Activated T-helper 1 cell treated with anti-CD3 and anti-CD28 coated beads, Interleukin-12 subunit alpha, Interleukin-12 subunit beta, Interleukin-2, Interleukin-4 antibody, amounts not matched to agents 30 ng/mL and 10 ng/mL and 1 ng/mL, durations not matched to agents 14 hours and 24 hours and 36 hours (primary cell): ENCODE measurements at regions not wholly inside any gene's neighbourhood (a gene's known extent, or its start where the extent isn't known, plus 50 kb on each side); places are given as distances from the start of the nearest gene placed in this dataset.

Source experiments
- DNase-seq: peaks from one replicate; pipeline ENCODE4 v3.0.0; 2021; ENCODE audit warnings: low spot score
- H3K27ac Mint-ChIP-seq: one replicate; pipeline ENCODE4 v1.8.0; 2021; ENCODE audit warnings: mild to moderate bottlenecking, mixed read lengths
- H3K27me3 Mint-ChIP-seq: one replicate; pipeline ENCODE4 v1.8.0; 2022; ENCODE audit warnings: mild to moderate bottlenecking, moderate library complexity, mixed read lengths; ENCODE audit not compliant: insufficient read depth
- H3K36me3 Mint-ChIP-seq: one replicate; pipeline ENCODE4 v1.8.0; 2021; ENCODE audit warnings: low read depth, mixed read lengths
- H3K4me1 Mint-ChIP-seq: one replicate; pipeline ENCODE4 v1.8.0; 2021; ENCODE audit warnings: low read depth, mixed read lengths
- H3K4me3 Mint-ChIP-seq: one replicate; pipeline ENCODE4 v1.8.0; 2021; ENCODE audit warnings: mild to moderate bottlenecking, moderate library complexity, mixed read lengths
- H3K9me3 Mint-ChIP-seq: one replicate; pipeline ENCODE4 v1.8.0; 2021; ENCODE audit warnings: mixed read lengths
- intact Hi-C: fragments of 100-400 bp; cut with micrococcal nuclease; formaldehyde crosslinking; loops from one replicate; pipeline ENCODE4 v1.15.1; 2024

GRCh38 chr2:195543902-195544894 is 112.8 kb upstream of the SLC39A10 start:
- intact Hi-C loops = loop anchor here (1.0 kb wide), 7 partner anchors 8 to 1418 kb away; no protein-coding TSS in a partner anchor
- Mint-ChIP-seq H3K27ac (peak overlapping the region; percentile 88), H3K4me1 (peaks cover 83% of the 10 kb centered on the region), H3K36me3 (peaks cover 29% of the 10 kb centered on the region), H3K4me3 (peak overlapping the region; percentile 32), H3K27me3 (no peaks in the 10 kb centered on the region), H3K9me3 (peaks cover 28% of the 10 kb centered on the region)
- DNase-seq = no peak

GRCh38 chr2:195543063-195543462 is 114.0 kb upstream of the SLC39A10 start:
- Mint-ChIP-seq H3K27ac (peak overlapping the region; percentile 88), H3K9me3 (peaks cover 16% of the 10 kb centered on the region), H3K36me3 (peaks cover 26% of the 10 kb centered on the region), H3K4me3 (peak overlapping the region; percentile 53), H3K4me1 (peaks cover 83% of the 10 kb centered on the region), H3K27me3 (no peaks in the 10 kb centered on the region)
- DNase-seq = peak; percentile 39
- intact Hi-C loops = no loop called here

GRCh38 chr2:195542067-195542466 is 115.0 kb upstream of the SLC39A10 start:
- H3K27me3 Mint-ChIP-seq = no peaks in the 10 kb centered on the region
- H3K4me3 Mint-ChIP-seq = peak overlapping the region; percentile 34

GRCh38 chr2:195538937-195539336 is 118.1 kb upstream of the SLC39A10 start:
- Mint-ChIP-seq H3K4me3 (no peak overlapping the region), H3K4me1 (peaks cover 100% of the 10 kb centered on the region), H3K27ac (peak overlapping the region; percentile 87), H3K27me3 (no peaks in the 10 kb centered on the region), H3K9me3 (peaks cover 11% of the 10 kb centered on the region), H3K36me3 (peaks cover 22% of the 10 kb centered on the region)
- no peak for DNase-seq
- intact Hi-C loops = loop anchor here (5.0 to 10.0 kb wide), 2 partner anchors 528 to 1074 kb away; partner anchors contain the start of gene DNAH7

More at GRCh38 chr2:195542067-195542466, 115.0 kb upstream of the SLC39A10 start:
- H3K27ac Mint-ChIP-seq = peak overlapping the region; percentile 89
- peaks cover 14% of the 10 kb centered on the region for H3K9me3 Mint-ChIP-seq
- DNase-seq = no peak
- intact Hi-C loops = no loop called here
- H3K36me3 Mint-ChIP-seq = peaks cover 25% of the 10 kb centered on the region
- H3K4me1 Mint-ChIP-seq = peaks cover 91% of the 10 kb centered on the region

- H3K36me3 Mint-ChIP-seq = peaks cover 21% of the 10 kb centered on the region
- no peak overlapping the region for H3K4me3 Mint-ChIP-seq
- H3K9me3 Mint-ChIP-seq = peaks cover 11% of the 10 kb centered on the region
- intact Hi-C loops = loop anchor here (5.0 to 10.0 kb wide), 2 partner anchors 529 to 1073 kb away; partner anchors contain the start of gene DNAH7
- H3K27ac Mint-ChIP-seq = peak overlapping the region; percentile 96
- H3K4me1 Mint-ChIP-seq = peaks cover 96% of the 10 kb centered on the region
- no peaks in the 10 kb centered on the region for H3K27me3 Mint-ChIP-seq
- DNase-seq = no peak
These were observed 119.2 kb upstream of the SLC39A10 start for GRCh38 chr2:195537811-195538210.

- peak overlapping the region; percentile 65 for H3K4me3 Mint-ChIP-seq
- peak overlapping the region; percentile 96 for H3K27ac Mint-ChIP-seq
- peaks cover 15% of the 10 kb centered on the region for H3K36me3 Mint-ChIP-seq
- intact Hi-C loops = loop anchor here (1.0 to 10.0 kb wide), 7 partner anchors 7 to 1072 kb away; partner anchors contain the start of genes DNAH7 and SLC39A10
- peaks cover 96% of the 10 kb centered on the region for H3K4me1 Mint-ChIP-seq
- no peak for DNase-seq
- H3K9me3 Mint-ChIP-seq = peaks cover 11% of the 10 kb centered on the region
- H3K27me3 Mint-ChIP-seq = no peaks in the 10 kb centered on the region
These were observed 120.1 kb upstream of the SLC39A10 start for GRCh38 chr2:195536906-195537305.

- Mint-ChIP-seq H3K4me3 (peak overlapping the region; percentile 65), H3K4me1 (peaks cover 96% of the 10 kb centered on the region), H3K36me3 (peaks cover 17% of the 10 kb centered on the region), H3K27ac (peak overlapping the region; percentile 96), H3K9me3 (peaks cover 13% of the 10 kb centered on the region), H3K27me3 (no peaks in the 10 kb centered on the region)
- DNase-seq = peak; percentile 77
- intact Hi-C loops = loop anchor here (1.0 to 10.0 kb wide), 8 partner anchors 8 to 1071 kb away; partner anchors contain the start of genes DNAH7, SLC39A10 and STK17B
These were observed 121.0 kb upstream of the SLC39A10 start for GRCh38 chr2:195535911-195536522.

GRCh38 chr2:195534971-195535370 is 122.1 kb upstream of the SLC39A10 start:
- peaks cover 24% of the 10 kb centered on the region for H3K36me3 Mint-ChIP-seq
- H3K9me3 Mint-ChIP-seq = peaks cover 18% of the 10 kb centered on the region
- intact Hi-C loops = loop anchor here (1.0 to 10.0 kb wide), 8 partner anchors 24 to 1070 kb away; partner anchors contain the start of genes DNAH7 and STK17B
- no peak for DNase-seq
- no peaks in the 10 kb centered on the region for H3K27me3 Mint-ChIP-seq
- peak overlapping the region; percentile 82 for H3K4me3 Mint-ChIP-seq
- peak overlapping the region; percentile 96 for H3K27ac Mint-ChIP-seq
- H3K4me1 Mint-ChIP-seq = peaks cover 96% of the 10 kb centered on the region

- peak; percentile 60 for DNase-seq
- H3K4me1 Mint-ChIP-seq = peaks cover 86% of the 10 kb centered on the region
- H3K4me3 Mint-ChIP-seq = peak overlapping the region; percentile 82
- H3K27me3 Mint-ChIP-seq = no peaks in the 10 kb centered on the region
- intact Hi-C loops = loop anchor here (1.0 to 10.0 kb wide), 7 partner anchors 25 to 1069 kb away; partner anchors contain the start of gene STK17B
- H3K36me3 Mint-ChIP-seq = peaks cover 25% of the 10 kb centered on the region
- H3K9me3 Mint-ChIP-seq = peaks cover 24% of the 10 kb centered on the region
- H3K27ac Mint-ChIP-seq = peak overlapping the region; percentile 96
These were observed 123.0 kb upstream of the SLC39A10 start for GRCh38 chr2:195533771-195534642.

- H3K27me3 Mint-ChIP-seq = no peaks in the 10 kb centered on the region
- H3K4me3 Mint-ChIP-seq = peak overlapping the region; percentile 82
- DNase-seq = peak; percentile 28
These were observed 124.3 kb upstream of the SLC39A10 start for GRCh38 chr2:195532628-195533271.

GRCh38 chr2:195532255-195532627 is 124.8 kb upstream of the SLC39A10 start:
- Mint-ChIP-seq H3K27ac (peak overlapping the region; percentile 96), H3K4me1 (peaks cover 69% of the 10 kb centered on the region), H3K4me3 (peak overlapping the region; percentile 82), H3K9me3 (peaks cover 25% of the 10 kb centered on the region), H3K36me3 (peaks cover 18% of the 10 kb centered on the region), H3K27me3 (no peaks in the 10 kb centered on the region)
- intact Hi-C loops = loop anchor here (5.0 to 10.0 kb wide), 3 partner anchors 170 to 1067 kb away; no protein-coding TSS in a partner anchor
- no peak for DNase-seq

More at GRCh38 chr2:195532628-195533271, 124.3 kb upstream of the SLC39A10 start:
- H3K36me3 Mint-ChIP-seq = peaks cover 18% of the 10 kb centered on the region
- peak overlapping the region; percentile 96 for H3K27ac Mint-ChIP-seq
- H3K9me3 Mint-ChIP-seq = peaks cover 25% of the 10 kb centered on the region
- intact Hi-C loops = loop anchor here (5.0 to 10.0 kb wide), 3 partner anchors 170 to 1068 kb away; no protein-coding TSS in a partner anchor
- H3K4me1 Mint-ChIP-seq = peaks cover 74% of the 10 kb centered on the region
